CD4-positive, alpha-beta T cell (primary cell): ENCODE measurements at regions not wholly inside any gene's neighbourhood (a gene's known extent, or its start where the extent isn't known, plus 50 kb on each side); places are given as distances from the start of the nearest gene placed in this dataset.

Experiments used
- ATAC-seq: fragments of 200-7000 bp; cut with Tn5 transposase; one replicate; pipeline ENCODE4 v1.10.0; 2022; ENCODE audit warnings: mild to moderate bottlenecking; ENCODE audit not compliant: poor library complexity
- CTCF ChIA-PET: fragments of 350-600 bp; sonication (Branson Sonifier 250); formaldehyde crosslinking; loops from one replicate; lab custom pipeline; 2021; ENCODE audit warnings: antibody characterized with exemption, inconsistent platforms; lab: Charles Lee
- POLR2A ChIA-PET: fragments of 350-600 bp; sonication (Branson Sonifier 250); formaldehyde crosslinking; loops from one replicate; lab custom pipeline; 2021; ENCODE audit warnings: antibody characterized with exemption, inconsistent platforms; lab: Charles Lee
- DNase-seq, 14 experiments: peaks; one replicate each; pipeline ENCODE4 v3.0.0-alpha.2; 2013 to 2020; ENCODE audit warnings: mixed read lengths in 2 of 14
- H3K27ac ChIP-seq, 2 donors: one replicate each; pipeline versions ENCODE4 v1.5.1 to v1.7.0; 2013; ENCODE audit warnings: low read length in 2 of 2, low read depth in 1 of 2, mild to moderate bottlenecking in 1 of 2
- H3K27me3 ChIP-seq, 2 experiments: 1 replicate in 1 of 2; 2 replicates in 1 of 2; pipeline versions ENCODE4 v1.6.1 to v1.7.0; 2013; ENCODE audit warnings: low read length in 2 of 2, control low read depth in 1 of 2, mild to moderate bottlenecking in 1 of 2, moderate library complexity in 1 of 2; ENCODE audit not compliant: insufficient read depth in 2 of 2, control insufficient read depth in 1 of 2
- H3K36me3 ChIP-seq: one replicate; pipeline ENCODE4 v1.6.1; 2013; ENCODE audit warnings: low read length, control low read depth; ENCODE audit not compliant: insufficient read depth
- H3K4me1 ChIP-seq: one replicate; pipeline ENCODE4 v1.6.1; 2013; ENCODE audit warnings: low read length, control low read depth; ENCODE audit not compliant: insufficient read depth
- H3K4me3 ChIP-seq: one replicate; pipeline ENCODE4 v1.5.1; 2013; ENCODE audit warnings: mild to moderate bottlenecking, low read length, moderate library complexity
- H3K9me3 ChIP-seq, 2 experiments: 1 replicate in 1 of 2; 2 replicates in 1 of 2; pipeline versions ENCODE4 v1.6.1 to v1.7.0; 2013; ENCODE audit warnings: low read length in 2 of 2, mild to moderate bottlenecking in 2 of 2, control low read depth in 1 of 2, moderate library complexity in 1 of 2; ENCODE audit not compliant: control insufficient read depth in 1 of 2, insufficient read depth in 1 of 2
- H3K27ac Mint-ChIP-seq: one replicate; pipeline ENCODE4 v1.8.0; 2020; ENCODE audit warnings: mixed read lengths
- H3K27me3 Mint-ChIP-seq: one replicate; pipeline ENCODE4 v1.8.0; 2021; ENCODE audit warnings: mixed read lengths
- H3K36me3 Mint-ChIP-seq: one replicate; pipeline ENCODE4 v1.8.0; 2021; ENCODE audit warnings: low read depth, mixed read lengths
- H3K4me1 Mint-ChIP-seq: one replicate; pipeline ENCODE4 v1.8.0; 2021; ENCODE audit warnings: low read depth, mixed read lengths
- H3K4me3 Mint-ChIP-seq: one replicate; pipeline ENCODE4 v1.8.0; 2020; ENCODE audit warnings: mild to moderate bottlenecking, mixed read lengths
- H3K9me3 Mint-ChIP-seq: one replicate; pipeline ENCODE4 v1.8.0; 2020; ENCODE audit warnings: mixed read lengths
- intact Hi-C, 2 experiments: fragments of 100-400 bp; cut with DNase I in 1 of 2; cut with micrococcal nuclease in 1 of 2; formaldehyde crosslinking; loops; one replicate each; pipeline versions ENCODE4 v1.15.1 to v1.9.0; 2023 to 2025; cut with DNase I, micrococcal nuclease
- TF ChIP-seq, protein P1 (sequence below): fragments of 200-600 bp; IDR thresholded peaks from one replicate; pipeline ENCODE4 v1.8.0; 2022; ENCODE audit warnings: antibody characterized with exemption, mild to moderate bottlenecking

DNA sequence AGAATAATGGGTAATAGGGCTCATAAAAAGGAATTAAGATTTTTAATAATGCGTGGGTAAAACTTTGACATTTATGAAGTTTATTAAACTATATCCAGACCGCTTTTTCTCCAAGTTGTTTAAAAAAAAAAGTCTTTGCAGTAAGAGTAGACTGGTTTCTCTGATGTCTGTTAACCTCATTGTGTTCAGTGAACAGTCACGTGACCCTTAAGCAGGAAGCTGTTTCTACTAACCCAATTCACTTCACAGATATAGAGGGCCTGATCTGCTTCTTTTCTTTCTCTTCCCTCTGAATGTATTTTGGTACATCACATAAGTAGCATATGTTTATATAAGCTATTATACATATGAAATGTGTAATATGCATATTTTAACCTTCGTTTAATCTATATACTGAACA, 1011.3 kb upstream of the CELF4 start:
- ATAC-seq (peak; percentile 79), DNase-seq (peak in 3 of 14 experiments; percentile 52 to 63 (median 58))
- H3K4me1 Mint-ChIP-seq, result peaks cover 36% of the 10 kb centered on the region
- peak overlapping the region; percentile 9 for H3K27ac Mint-ChIP-seq
- Histone ChIP-seq H3K4me1 (peaks cover 10% of the 10 kb centered on the region), H3K9me3 (no peaks in the 10 kb centered on the region), H3K27ac (peak overlapping the region in 1 of 2 donors; percentile 25), H3K27me3 (no peaks in the 10 kb centered on the region), H3K36me3 (no peaks in the 10 kb centered on the region), H3K4me3 (no peak overlapping the region)
- peak overlapping the region; percentile 11 for H3K4me3 Mint-ChIP-seq
- H3K27me3 Mint-ChIP-seq, result no peaks in the 10 kb centered on the region
- no peaks in the 10 kb centered on the region for H3K36me3 Mint-ChIP-seq
- intact Hi-C loops, result no loop called here
- ChIA-PET CTCF (no interaction called here), POLR2A (no interaction called here)
- TF ChIP-seq, protein P1, sequence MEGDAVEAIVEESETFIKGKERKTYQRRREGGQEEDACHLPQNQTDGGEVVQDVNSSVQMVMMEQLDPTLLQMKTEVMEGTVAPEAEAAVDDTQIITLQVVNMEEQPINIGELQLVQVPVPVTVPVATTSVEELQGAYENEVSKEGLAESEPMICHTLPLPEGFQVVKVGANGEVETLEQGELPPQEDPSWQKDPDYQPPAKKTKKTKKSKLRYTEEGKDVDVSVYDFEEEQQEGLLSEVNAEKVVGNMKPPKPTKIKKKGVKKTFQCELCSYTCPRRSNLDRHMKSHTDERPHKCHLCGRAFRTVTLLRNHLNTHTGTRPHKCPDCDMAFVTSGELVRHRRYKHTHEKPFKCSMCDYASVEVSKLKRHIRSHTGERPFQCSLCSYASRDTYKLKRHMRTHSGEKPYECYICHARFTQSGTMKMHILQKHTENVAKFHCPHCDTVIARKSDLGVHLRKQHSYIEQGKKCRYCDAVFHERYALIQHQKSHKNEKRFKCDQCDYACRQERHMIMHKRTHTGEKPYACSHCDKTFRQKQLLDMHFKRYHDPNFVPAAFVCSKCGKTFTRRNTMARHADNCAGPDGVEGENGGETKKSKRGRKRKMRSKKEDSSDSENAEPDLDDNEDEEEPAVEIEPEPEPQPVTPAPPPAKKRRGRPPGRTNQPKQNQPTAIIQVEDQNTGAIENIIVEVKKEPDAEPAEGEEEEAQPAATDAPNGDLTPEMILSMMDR, result no peak
- no peaks in the 10 kb centered on the region for H3K9me3 Mint-ChIP-seq

DNA sequence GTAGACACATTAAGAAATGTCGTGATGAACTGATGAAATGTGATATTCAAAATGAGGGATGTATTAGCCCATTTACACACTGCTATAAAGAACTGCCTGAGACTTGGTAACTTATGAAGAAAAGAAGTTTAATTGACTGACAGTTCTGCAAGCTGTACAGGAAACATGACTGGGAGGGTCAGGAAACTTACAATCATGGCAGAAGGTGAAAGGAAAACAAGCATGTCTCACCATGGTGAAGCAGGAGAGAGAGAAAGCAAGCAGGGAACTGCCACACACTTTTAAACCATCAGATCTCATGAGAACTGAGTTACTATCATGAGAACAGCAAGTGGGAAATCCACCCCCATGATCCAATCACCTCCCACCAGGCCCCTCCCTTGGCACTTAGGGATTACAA, 1010.8 kb upstream of the CELF4 start:
- Mint-ChIP-seq H3K27me3 (no peaks in the 10 kb centered on the region), H3K4me1 (peaks cover 36% of the 10 kb centered on the region), H3K4me3 (peak overlapping the region; percentile 21), H3K27ac (peak overlapping the region; percentile 9), H3K36me3 (no peaks in the 10 kb centered on the region), H3K9me3 (no peaks in the 10 kb centered on the region)
- TF ChIP-seq, protein P1, result no peak
- no peak overlapping the region for H3K4me3 ChIP-seq
- H3K9me3 ChIP-seq, result no peaks in the 10 kb centered on the region
- H3K27ac ChIP-seq, result peak overlapping the region in 1 of 2 donors; percentile 25
- H3K27me3 ChIP-seq, result no peaks in the 10 kb centered on the region
- ATAC-seq, result no peak
- peaks cover 10% of the 10 kb centered on the region for H3K4me1 ChIP-seq
- POLR2A ChIA-PET, result no interaction called here
- H3K36me3 ChIP-seq, result no peaks in the 10 kb centered on the region
- peak in 4 of 14 experiments; percentile 11 to 53 (median 30) for DNase-seq
- intact Hi-C loops, result no loop called here
- CTCF ChIA-PET, result no interaction called here

DNA sequence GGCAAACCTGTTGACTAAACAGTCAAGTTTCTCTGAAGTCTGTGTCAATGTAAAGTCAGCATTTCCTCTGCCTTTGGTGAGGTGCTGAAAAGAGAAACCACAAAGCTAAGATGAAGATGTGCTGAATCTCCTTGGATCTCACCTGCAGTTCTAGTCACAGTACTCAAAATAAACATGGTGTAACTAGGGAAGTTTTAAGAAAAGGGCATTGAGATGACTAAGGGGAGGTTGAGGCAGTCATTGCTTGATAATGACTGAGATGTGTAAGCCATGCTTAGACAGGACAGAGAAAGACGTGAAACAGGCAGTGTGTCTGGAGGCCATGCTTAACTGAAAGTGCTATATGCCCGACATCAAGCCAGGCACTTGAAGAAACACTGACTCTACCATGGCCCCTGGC, 1010.0 kb upstream of the CELF4 start:
- H3K9me3 Mint-ChIP-seq, result no peaks in the 10 kb centered on the region
- no peaks in the 10 kb centered on the region for H3K36me3 Mint-ChIP-seq
- Histone ChIP-seq H3K9me3 (no peaks in the 10 kb centered on the region), H3K36me3 (no peaks in the 10 kb centered on the region), H3K27ac (no peak overlapping the region), H3K27me3 (no peaks in the 10 kb centered on the region), H3K4me3 (no peak overlapping the region), H3K4me1 (peaks cover 10% of the 10 kb centered on the region)
- peak overlapping the region; percentile 4 for H3K27ac Mint-ChIP-seq
- intact Hi-C loops, result no loop called here
- H3K4me1 Mint-ChIP-seq, result peaks cover 36% of the 10 kb centered on the region
- H3K4me3 Mint-ChIP-seq, result peak overlapping the region; percentile 65
- ChIA-PET CTCF (no interaction called here), POLR2A (no interaction called here)
- DNase-seq (peak in 4 of 14 experiments; percentile 5 to 57 (median 46)), ATAC-seq (peak; percentile 48)
- no peaks in the 10 kb centered on the region for H3K27me3 Mint-ChIP-seq
- TF ChIP-seq, protein P1, result no peak
